ENCODE measurements at regions not wholly inside any gene's neighbourhood (a gene's known extent, or its start where the extent isn't known, plus 50 kb on each side); places are given as distances from the start of the nearest gene placed in this dataset.

GRCh38 chr12:93186131-93186530 is 191.6 kb upstream of the NUDT4 start:
- ChIA-PET CTCF (no interaction called here), POLR2A (ENCODE audit: unreplicated experiment) (no interaction called here)
- DNase-seq: no peak

GRCh38 chr12:93186621-93187020 is 191.1 kb upstream of the NUDT4 start:
- Histone ChIP-seq H3K4me3 (no peak overlapping the region), H3K9me3 (ENCODE audit: insufficient read depth, low read depth) (no peaks in the 10 kb centered on the region; the same call in 1 of the 2 replicates), H3K4me1 (replicated peaks; ENCODE audit: insufficient read depth) (no peaks in the 10 kb centered on the region; the same call in 1 of the 2 replicates), H3K36me3 (ENCODE audit: low read depth) (no peaks in the 10 kb centered on the region), H4K20me1 (ENCODE audit: insufficient read depth) (no peaks in the 10 kb centered on the region), H2AFZ (no peak overlapping the region), H3K4me2 (no peak overlapping the region), H3F3A (ENCODE audit: insufficient read depth, low read depth) (no peaks in the 10 kb centered on the region), H3K9me2 (ENCODE audit: insufficient read depth) (no peaks in the 10 kb centered on the region), H3K79me2 (ENCODE audit: low read depth) (no peaks in the 10 kb centered on the region), H3K27ac (no peak overlapping the region), H3K27me3 (ENCODE audit: insufficient read depth, low read depth) (no peaks in the 10 kb centered on the region)
- TF ChIP-seq CTCF (conservative IDR thresholded peaks at IDR 0.05) (no peak), EZH2 (IDR thresholded peaks at IDR 0.05; ENCODE audit: low read depth) (no peak)
- POLR2A ChIA-PET (ENCODE audit: unreplicated experiment): no interaction called here
- no TSS peak for BruUV-seq (replicated peaks)
- intact Hi-C loops (cut with micrococcal nuclease; ENCODE audit: unreplicated experiment): no loop called here
- CTCF ChIA-PET: no interaction called here
- no peak for DNase-seq

More at GRCh38 chr12:93186131-93186530, 191.6 kb upstream of the NUDT4 start:
- H3K27me3 ChIP-seq (ENCODE audit: insufficient read depth, low read depth): no peaks in the 10 kb centered on the region
- no peak overlapping the region for H3K4me2 ChIP-seq
- H3K9me2 ChIP-seq (ENCODE audit: insufficient read depth): no peaks in the 10 kb centered on the region
- H3F3A ChIP-seq (ENCODE audit: insufficient read depth, low read depth): no peaks in the 10 kb centered on the region
- H2AFZ ChIP-seq: no peak overlapping the region
- no peak overlapping the region for H3K4me3 ChIP-seq
- H3K79me2 ChIP-seq (ENCODE audit: low read depth): no peaks in the 10 kb centered on the region
- H4K20me1 ChIP-seq (ENCODE audit: insufficient read depth): no peaks in the 10 kb centered on the region
- no peak for TF ChIP-seq EZH2 (IDR thresholded peaks at IDR 0.05; ENCODE audit: low read depth)
- TF ChIP-seq CTCF (conservative IDR thresholded peaks at IDR 0.05): no peak
- H3K27ac ChIP-seq: no peak overlapping the region
- H3K36me3 ChIP-seq (ENCODE audit: low read depth): no peaks in the 10 kb centered on the region
- H3K9me3 ChIP-seq (ENCODE audit: insufficient read depth, low read depth): no peaks in the 10 kb centered on the region; the same call in 1 of the 2 replicates
- no peaks in the 10 kb centered on the region; the same call in 1 of the 2 replicates for H3K4me1 ChIP-seq (replicated peaks; ENCODE audit: insufficient read depth)
- intact Hi-C loops (cut with micrococcal nuclease; ENCODE audit: unreplicated experiment): no loop called here
- no TSS peak for BruUV-seq (replicated peaks)

DNA sequence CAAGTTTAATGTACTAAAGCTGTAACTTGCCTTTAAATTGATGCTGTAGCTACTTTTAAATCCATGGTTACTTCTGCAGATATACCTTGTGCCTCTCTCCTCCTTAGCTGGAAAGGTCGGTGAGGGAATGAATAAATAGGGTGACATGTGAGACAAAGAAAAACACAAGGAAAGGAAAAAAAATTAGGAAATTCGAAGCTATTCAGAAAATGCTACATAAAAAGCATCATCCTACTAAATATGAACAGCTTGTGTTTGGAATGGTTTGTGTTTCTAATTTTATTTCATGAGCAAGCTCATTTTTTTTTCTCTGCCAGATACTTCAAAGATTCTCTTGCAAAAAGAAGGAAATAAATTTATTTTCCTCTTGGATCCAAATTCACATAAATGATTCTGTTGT is 186.3 kb upstream of the NUDT4 start:
- POLR2A ChIA-PET (ENCODE audit: unreplicated experiment): no interaction called here
- CTCF ChIA-PET: no interaction called here
- no peaks in the 10 kb centered on the region for H3K27me3 ChIP-seq (ENCODE audit: insufficient read depth, low read depth)
- H3K9me3 ChIP-seq (ENCODE audit: insufficient read depth, low read depth): peaks cover 16% of the 10 kb centered on the region; the same call in 1 of the 2 replicates
- H2AFZ ChIP-seq: no peak overlapping the region
- intact Hi-C loops (cut with micrococcal nuclease; ENCODE audit: unreplicated experiment): loop anchor here (10.0 kb wide), 1 partner anchor 183 kb away; the partner anchor contains the start of gene NUDT4
- BruUV-seq (replicated peaks): no TSS peak
- no peaks in the 10 kb centered on the region for H3K9me2 ChIP-seq (ENCODE audit: insufficient read depth)
- no peak overlapping the region for H3K27ac ChIP-seq
- TF ChIP-seq CTCF (conservative IDR thresholded peaks at IDR 0.05) (no peak), EZH2 (IDR thresholded peaks at IDR 0.05; ENCODE audit: low read depth) (no peak)
- H3K4me1 ChIP-seq (replicated peaks; ENCODE audit: insufficient read depth): peaks cover 1% of the 10 kb centered on the region; the same call in 1 of the 2 replicates
- no peak overlapping the region for H3K4me3 ChIP-seq
- H3F3A ChIP-seq (ENCODE audit: insufficient read depth, low read depth): no peaks in the 10 kb centered on the region
- no peaks in the 10 kb centered on the region for H3K36me3 ChIP-seq (ENCODE audit: low read depth)
- H3K4me2 ChIP-seq: no peak overlapping the region
- DNase-seq: no peak
- H4K20me1 ChIP-seq (ENCODE audit: insufficient read depth): no peaks in the 10 kb centered on the region
- H3K79me2 ChIP-seq (ENCODE audit: low read depth): no peaks in the 10 kb centered on the region
